ENCODE measurements at regions not wholly inside any gene's neighbourhood (a gene's known extent, or its start where the extent isn't known, plus 50 kb on each side); places are given as distances from the start of the nearest gene placed in this dataset.

- no peak for DNase-seq (ENCODE audit: low spot score)
- TF ChIP-seq, protein P1, sequence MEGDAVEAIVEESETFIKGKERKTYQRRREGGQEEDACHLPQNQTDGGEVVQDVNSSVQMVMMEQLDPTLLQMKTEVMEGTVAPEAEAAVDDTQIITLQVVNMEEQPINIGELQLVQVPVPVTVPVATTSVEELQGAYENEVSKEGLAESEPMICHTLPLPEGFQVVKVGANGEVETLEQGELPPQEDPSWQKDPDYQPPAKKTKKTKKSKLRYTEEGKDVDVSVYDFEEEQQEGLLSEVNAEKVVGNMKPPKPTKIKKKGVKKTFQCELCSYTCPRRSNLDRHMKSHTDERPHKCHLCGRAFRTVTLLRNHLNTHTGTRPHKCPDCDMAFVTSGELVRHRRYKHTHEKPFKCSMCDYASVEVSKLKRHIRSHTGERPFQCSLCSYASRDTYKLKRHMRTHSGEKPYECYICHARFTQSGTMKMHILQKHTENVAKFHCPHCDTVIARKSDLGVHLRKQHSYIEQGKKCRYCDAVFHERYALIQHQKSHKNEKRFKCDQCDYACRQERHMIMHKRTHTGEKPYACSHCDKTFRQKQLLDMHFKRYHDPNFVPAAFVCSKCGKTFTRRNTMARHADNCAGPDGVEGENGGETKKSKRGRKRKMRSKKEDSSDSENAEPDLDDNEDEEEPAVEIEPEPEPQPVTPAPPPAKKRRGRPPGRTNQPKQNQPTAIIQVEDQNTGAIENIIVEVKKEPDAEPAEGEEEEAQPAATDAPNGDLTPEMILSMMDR (IDR thresholded peaks at IDR 0.05; ENCODE audit: extremely low read depth, insufficient read depth, missing control alignments): no peak
- in situ Hi-C loops (cut with MboI; ENCODE audit: low pct_unique_long_range_greater_than_20kb, low sequenced_read_pairs, unreplicated experiment): no loop called here
These were observed 299.7 kb downstream of the BCAT1 start for GRCh38 chr12:24649209-24649608.

DNA sequence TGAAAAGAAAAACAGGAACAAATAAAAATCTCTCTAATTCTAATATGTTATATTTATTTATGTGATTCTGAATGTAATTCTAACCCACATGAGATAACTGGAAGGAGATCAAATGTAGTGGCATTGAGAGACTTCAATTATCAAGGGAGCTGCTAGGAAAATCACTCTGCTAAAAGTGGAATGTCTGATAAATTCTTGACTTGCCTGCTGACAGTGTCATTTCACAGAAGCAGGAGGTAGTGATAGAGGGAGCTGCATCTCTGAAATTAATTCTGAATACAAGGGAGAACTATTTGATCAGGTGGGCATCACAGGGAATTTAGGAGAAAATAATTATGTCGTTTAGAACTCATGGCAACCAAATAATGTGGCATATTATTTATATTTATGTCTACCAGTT lies 303.6 kb downstream of the BCAT1 start:
- DNase-seq (ENCODE audit: low spot score): no peak
- TF ChIP-seq, protein P1 (IDR thresholded peaks at IDR 0.05; ENCODE audit: extremely low read depth, insufficient read depth, missing control alignments): no peak
- in situ Hi-C loops (cut with MboI; ENCODE audit: low pct_unique_long_range_greater_than_20kb, low sequenced_read_pairs, unreplicated experiment): no loop called here

- TF ChIP-seq, protein P1 (IDR thresholded peaks at IDR 0.05; ENCODE audit: extremely low read depth, insufficient read depth, missing control alignments): no peak
- in situ Hi-C loops (cut with MboI; ENCODE audit: low pct_unique_long_range_greater_than_20kb, low sequenced_read_pairs, unreplicated experiment): no loop called here
- DNase-seq (ENCODE audit: low spot score): no peak
These were observed 305.5 kb downstream of the BCAT1 start for GRCh38 chr12:24643120-24644119.

DNA sequence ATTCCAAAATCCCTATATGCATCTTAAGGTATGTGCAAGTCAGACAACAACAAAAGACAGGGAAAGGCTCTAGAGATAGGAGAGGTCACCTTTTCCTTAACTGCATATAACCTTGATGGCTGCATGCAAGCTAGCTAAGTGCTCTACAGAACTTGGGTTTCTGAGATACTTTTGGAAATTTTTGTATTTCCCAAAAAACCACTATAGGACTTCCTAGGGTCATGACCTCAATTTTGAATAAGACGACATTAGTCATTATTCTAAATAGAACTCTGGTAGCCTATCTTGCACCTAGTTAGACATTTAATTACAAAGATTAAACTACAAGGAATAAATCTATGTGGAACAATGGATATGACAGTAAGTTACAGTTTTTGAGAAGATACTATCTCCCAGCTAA lies 309.3 kb downstream of the BCAT1 start:
- DNase-seq (ENCODE audit: low spot score): no peak
- in situ Hi-C loops (cut with MboI; ENCODE audit: low pct_unique_long_range_greater_than_20kb, low sequenced_read_pairs, unreplicated experiment): no loop called here
- TF ChIP-seq, protein P1 (IDR thresholded peaks at IDR 0.05; ENCODE audit: extremely low read depth, insufficient read depth, missing control alignments): no peak

DNA sequence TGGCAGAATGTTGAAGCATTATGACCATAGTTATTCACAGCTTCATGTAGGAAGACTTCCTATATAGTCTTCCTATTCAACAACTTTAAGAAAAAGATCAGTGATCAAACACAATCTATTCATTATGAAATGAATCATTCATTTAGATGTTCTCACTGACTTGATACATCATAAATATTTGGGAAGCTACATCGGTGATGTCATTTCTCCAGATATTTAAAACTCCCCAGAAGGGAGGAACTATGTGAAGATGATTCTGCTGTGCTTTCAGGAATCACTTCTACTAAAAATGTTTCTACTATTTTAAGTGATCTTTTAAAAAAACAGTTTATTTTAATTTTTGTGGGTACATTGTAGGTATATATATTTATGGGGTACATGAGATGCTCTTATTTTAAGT lies 316.4 kb downstream of the BCAT1 start:
- in situ Hi-C loops (cut with MboI; ENCODE audit: low pct_unique_long_range_greater_than_20kb, low sequenced_read_pairs, unreplicated experiment): no loop called here
- TF ChIP-seq, protein P1 (IDR thresholded peaks at IDR 0.05; ENCODE audit: extremely low read depth, insufficient read depth, missing control alignments): no peak

GRCh38 chr12:24631676-24632426 lies 317.1 kb downstream of the BCAT1 start:
- TF ChIP-seq, protein P1 (IDR thresholded peaks at IDR 0.05; ENCODE audit: extremely low read depth, insufficient read depth, missing control alignments): no peak
- no peak for DNase-seq (ENCODE audit: low spot score)
- in situ Hi-C loops (cut with MboI; ENCODE audit: low pct_unique_long_range_greater_than_20kb, low sequenced_read_pairs, unreplicated experiment): no loop called here

More for the DNA sequence above, 316.4 kb downstream of the BCAT1 start:
- DNase-seq (ENCODE audit: low spot score): no peak

Data from GM13977 (cell line).